DOHH2 (cell line): ENCODE measurements at regions not wholly inside any gene's neighbourhood (a gene's known extent, or its start where the extent isn't known, plus 50 kb on each side); places are given as distances from the start of the nearest gene placed in this dataset.

Source experiments
- EZH2phosphoT487 ChIP-seq: fragments of 200-600 bp; sonication (generic); IDR thresholded peaks from 2 replicates; pipeline ENCODE4 v1.6.1; 2017; ENCODE audit warnings: borderline replicate concordance, mild to moderate bottlenecking, antibody characterized with exemption, low read length, moderate library complexity, mixed read lengths
- TF ChIP-seq, protein P1 (sequence below): fragments of 200-600 bp; sonication (generic); IDR thresholded peaks from one replicate; pipeline ENCODE4 v1.5.1; 2014; ENCODE audit warnings: antibody characterized with exemption, mild to moderate bottlenecking, low read depth, low read length; ENCODE audit not compliant: poor library complexity, severe bottlenecking

DNA sequence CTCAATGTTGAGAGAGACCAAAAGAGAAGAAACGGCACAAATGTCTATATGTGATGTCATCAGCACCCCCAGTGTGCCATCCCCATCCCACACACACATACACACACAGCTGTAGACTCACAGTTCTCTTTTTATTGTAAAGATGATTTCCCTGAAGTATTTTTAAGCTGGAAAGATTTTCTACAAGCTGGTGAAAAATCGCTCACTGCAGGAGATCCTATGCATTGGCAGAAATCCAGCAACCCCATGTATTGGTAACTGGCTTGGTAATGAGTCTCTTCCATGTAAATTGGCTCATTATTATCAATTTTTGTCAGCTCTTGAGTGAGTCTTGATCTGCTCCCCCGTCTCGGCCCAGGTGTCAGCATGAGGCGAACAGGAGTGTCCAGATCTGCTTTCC, 107.1 kb upstream of the UQCRFS1 start:
- TF ChIP-seq, protein P1, sequence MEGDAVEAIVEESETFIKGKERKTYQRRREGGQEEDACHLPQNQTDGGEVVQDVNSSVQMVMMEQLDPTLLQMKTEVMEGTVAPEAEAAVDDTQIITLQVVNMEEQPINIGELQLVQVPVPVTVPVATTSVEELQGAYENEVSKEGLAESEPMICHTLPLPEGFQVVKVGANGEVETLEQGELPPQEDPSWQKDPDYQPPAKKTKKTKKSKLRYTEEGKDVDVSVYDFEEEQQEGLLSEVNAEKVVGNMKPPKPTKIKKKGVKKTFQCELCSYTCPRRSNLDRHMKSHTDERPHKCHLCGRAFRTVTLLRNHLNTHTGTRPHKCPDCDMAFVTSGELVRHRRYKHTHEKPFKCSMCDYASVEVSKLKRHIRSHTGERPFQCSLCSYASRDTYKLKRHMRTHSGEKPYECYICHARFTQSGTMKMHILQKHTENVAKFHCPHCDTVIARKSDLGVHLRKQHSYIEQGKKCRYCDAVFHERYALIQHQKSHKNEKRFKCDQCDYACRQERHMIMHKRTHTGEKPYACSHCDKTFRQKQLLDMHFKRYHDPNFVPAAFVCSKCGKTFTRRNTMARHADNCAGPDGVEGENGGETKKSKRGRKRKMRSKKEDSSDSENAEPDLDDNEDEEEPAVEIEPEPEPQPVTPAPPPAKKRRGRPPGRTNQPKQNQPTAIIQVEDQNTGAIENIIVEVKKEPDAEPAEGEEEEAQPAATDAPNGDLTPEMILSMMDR: no peak
- TF ChIP-seq EZH2phosphoT487: no peak
